IMR-90 (cell line): ENCODE measurements at regions not wholly inside any gene's neighbourhood (a gene's known extent, or its start where the extent isn't known, plus 50 kb on each side); places are given as distances from the start of the nearest gene placed in this dataset.

Source experiments
- ATAC-seq: fragments of 200-7000 bp; cut with Tn5 transposase; 2 replicates; pipeline ENCODE4 v1.9.1; 2020; ENCODE audit warnings: low read depth, mild to moderate bottlenecking, moderate library complexity
- BruUV-seq: library from RNA; stranded (reverse); fragments of 400-500 nt; replicated peaks from 2 replicates; lab custom pipeline; 2021; lab: Mats Ljungman, UMichigan
- CTCF ChIA-PET: fragments of 300-600 bp; formaldehyde crosslinking; extraction: SDS; loops from one replicate; lab custom pipeline; 2021; ENCODE audit warnings: antibody characterized with exemption; lab: Yijun Ruan, JAX
- POLR2A ChIA-PET: fragments of 300-600 bp; sonication (Branson Sonifier 250); formaldehyde crosslinking; loops from one replicate; lab custom pipeline; 2022; ENCODE audit warnings: antibody characterized with exemption; ENCODE audit not compliant: unreplicated experiment; lab: Charles Lee
- DNase-seq: peaks from one replicate; pipeline ENCODE4 v3.0.0; 2013
- H2AFZ ChIP-seq: replicated peaks from 2 replicates; pipeline ENCODE3; 2013; ENCODE audit warnings: low read length, mild to moderate bottlenecking; ENCODE audit not compliant: poor library complexity
- H2AK5ac ChIP-seq: 2 replicates; pipeline ENCODE4 v1.6.1; 2013; ENCODE audit warnings: low read depth, low read length, inconsistent platforms
- H2AK9ac ChIP-seq: replicated peaks from 2 replicates; pipeline ENCODE3; 2013; ENCODE audit warnings: mild to moderate bottlenecking, low read depth, low read length, moderate library complexity; ENCODE audit not compliant: poor library complexity
- H2BK120ac ChIP-seq: 2 replicates; pipeline ENCODE4 v1.6.1; 2013; ENCODE audit warnings: low read depth, low read length, inconsistent platforms
- H2BK15ac ChIP-seq: 3 replicates; pipeline ENCODE4 v1.6.1; 2013; ENCODE audit warnings: low read depth, low read length, inconsistent platforms
- H2BK20ac ChIP-seq: 2 replicates; pipeline ENCODE4 v1.6.1; 2013; ENCODE audit warnings: low read depth, mild to moderate bottlenecking, inconsistent platforms, low read length, moderate library complexity
- H2BK5ac ChIP-seq: 2 replicates; pipeline ENCODE4 v1.6.1; 2013; ENCODE audit warnings: mild to moderate bottlenecking, low read depth, low read length, inconsistent platforms; ENCODE audit not compliant: poor library complexity, severe bottlenecking
- H3K14ac ChIP-seq: replicated peaks from 2 replicates; pipeline ENCODE4 v1.6.1; 2013; ENCODE audit warnings: low read depth, low read length, inconsistent platforms
- H3K18ac ChIP-seq: 2 replicates; pipeline ENCODE4 v1.6.1; 2013; ENCODE audit warnings: low read depth, low read length, control low read depth
- H3K23ac ChIP-seq: 2 replicates; pipeline ENCODE4 v1.6.1; 2013; ENCODE audit warnings: low read depth, low read length, inconsistent platforms
- H3K27ac ChIP-seq: 2 replicates; pipeline ENCODE4 v1.5.1; 2013; ENCODE audit warnings: mild to moderate bottlenecking, control low read depth, low read length; ENCODE audit not compliant: insufficient read depth
- H3K27me3 ChIP-seq: 2 replicates; pipeline ENCODE4 v1.6.1; 2013; ENCODE audit warnings: low read length; ENCODE audit not compliant: control insufficient read depth, insufficient read depth
- H3K36me3 ChIP-seq: 2 replicates; pipeline ENCODE4 v1.6.1; 2013; ENCODE audit warnings: low read length, mixed read lengths; ENCODE audit not compliant: control insufficient read depth, insufficient read depth
- H3K4ac ChIP-seq: 2 replicates; pipeline ENCODE4 v1.6.1; 2013; ENCODE audit warnings: low read depth, low read length, inconsistent platforms
- H3K4me1 ChIP-seq: 2 replicates; pipeline ENCODE4 v1.6.1; 2013; ENCODE audit warnings: low read length, mixed read lengths; ENCODE audit not compliant: control insufficient read depth, insufficient read depth
- H3K4me2 ChIP-seq: 2 replicates; pipeline ENCODE4 v1.6.1; 2013; ENCODE audit warnings: low read depth, mild to moderate bottlenecking, control low read depth, low read length, moderate library complexity
- H3K4me3 ChIP-seq: 2 replicates; pipeline ENCODE4 v1.5.1; 2013; ENCODE audit warnings: low read depth, mild to moderate bottlenecking, control low read depth, low read length, moderate library complexity; ENCODE audit not compliant: insufficient read depth
- H3K56ac ChIP-seq: 2 replicates; pipeline ENCODE4 v1.6.1; 2013; ENCODE audit warnings: low read length, inconsistent platforms; ENCODE audit not compliant: insufficient read depth; ENCODE audit errors: extremely low read depth
- H3K79me1 ChIP-seq, 2 experiments: 2 replicates each; pipeline ENCODE4 v1.6.1; 2013; ENCODE audit warnings: low read length in 2 of 2, inconsistent platforms in 1 of 2, low read depth in 1 of 2
- H3K9ac ChIP-seq: 2 replicates; pipeline ENCODE4 v1.6.1; 2013; ENCODE audit warnings: low read depth, low read length, control low read depth
- H3K9me1 ChIP-seq: 2 replicates; pipeline ENCODE4 v1.6.1; 2013; ENCODE audit warnings: low read length, inconsistent platforms; ENCODE audit not compliant: insufficient read depth
- H3K9me3 ChIP-seq: 2 replicates; pipeline ENCODE4 v1.6.1; 2013; ENCODE audit warnings: low read length; ENCODE audit not compliant: control insufficient read depth, insufficient read depth
- H4K20me1 ChIP-seq: 2 replicates; pipeline ENCODE4 v1.6.1; 2013; ENCODE audit warnings: low read length, inconsistent platforms; ENCODE audit not compliant: insufficient read depth
- H4K5ac ChIP-seq: 2 replicates; pipeline ENCODE4 v1.6.1; 2013; ENCODE audit warnings: mild to moderate bottlenecking, low read depth, low read length, control low read depth
- H4K8ac ChIP-seq, 2 experiments: 2 replicates each; pipeline ENCODE4 v1.6.1; 2013; ENCODE audit warnings: low read depth in 2 of 2, low read length in 2 of 2, control low read depth in 1 of 2, inconsistent platforms in 1 of 2
- H4K91ac ChIP-seq: 2 replicates; pipeline ENCODE4 v1.6.1; 2013; ENCODE audit warnings: low read depth, low read length, inconsistent platforms; ENCODE audit not compliant: insufficient read depth
- CEBPB ChIP-seq: IDR thresholded peaks from 2 replicates; pipeline ENCODE4 v1.6.1; 2012; ENCODE audit warnings: low read depth, low read length, improper control_type of control experiment
- NFE2L2 ChIP-seq: fragments of 150-350 bp; IDR thresholded peaks from 2 replicates; pipeline ENCODE4 v1.6.1; 2016; ENCODE audit warnings: low read depth, mild to moderate bottlenecking, low read length
- RAD21 ChIP-seq: IDR thresholded peaks from 2 replicates; pipeline ENCODE4 v1.6.1; 2012; ENCODE audit warnings: low read length, improper control_type of control experiment
- RCOR1 ChIP-seq: IDR thresholded peaks from 2 replicates; pipeline ENCODE4 v1.6.1; 2012; ENCODE audit warnings: mild to moderate bottlenecking, low read length, improper control_type of control experiment; ENCODE audit not compliant: insufficient replicate concordance
- WGBS, 2 experiments: methylation state at CpG; one replicate each; pipeline versions ENCODE4 v1.1.5 to v1.1.7; 2013; ENCODE audit warnings: missing lambda C conversion rate in 2 of 2; ENCODE audit not compliant: insufficient read length in 1 of 2; ENCODE audit errors: extremely low coverage in 2 of 2; 5-methylcytosine and 5-hydroxymethylcytosine counted together
- dilution Hi-C: fragments of 300-500 bp; cut with HindIII; formaldehyde crosslinking; loops from one replicate; pipeline ENCODE4 v1.14.3; 2018; ENCODE audit warnings: low sequenced_read_pairs; ENCODE audit not compliant: unreplicated experiment
- in situ Hi-C: fragments of 300-500 bp; cut with MboI; formaldehyde crosslinking; loops from 3 replicates; pipeline ENCODE4 v1.14.3; 2019; ENCODE audit warnings: low sequenced_read_pairs, inconsistent platforms, mixed read lengths
- intact Hi-C: fragments of 100-400 bp; cut with micrococcal nuclease; formaldehyde crosslinking; loops from 2 replicates; pipeline ENCODE4 v1.10.0; 2022
- TF ChIP-seq, protein P1 (sequence below): fragments of 150-350 bp; IDR thresholded peaks from 2 replicates; pipeline ENCODE4 v1.6.1; 2017; ENCODE audit warnings: mild to moderate bottlenecking, antibody characterized with exemption, low read length, low read depth
- TF ChIP-seq, protein P2 (sequence below): conservative IDR thresholded peaks from 2 replicates; pipeline ENCODE4 v1.5.1; 2012; ENCODE audit warnings: mild to moderate bottlenecking, low read depth, low read length, improper control_type of control experiment

DNA sequence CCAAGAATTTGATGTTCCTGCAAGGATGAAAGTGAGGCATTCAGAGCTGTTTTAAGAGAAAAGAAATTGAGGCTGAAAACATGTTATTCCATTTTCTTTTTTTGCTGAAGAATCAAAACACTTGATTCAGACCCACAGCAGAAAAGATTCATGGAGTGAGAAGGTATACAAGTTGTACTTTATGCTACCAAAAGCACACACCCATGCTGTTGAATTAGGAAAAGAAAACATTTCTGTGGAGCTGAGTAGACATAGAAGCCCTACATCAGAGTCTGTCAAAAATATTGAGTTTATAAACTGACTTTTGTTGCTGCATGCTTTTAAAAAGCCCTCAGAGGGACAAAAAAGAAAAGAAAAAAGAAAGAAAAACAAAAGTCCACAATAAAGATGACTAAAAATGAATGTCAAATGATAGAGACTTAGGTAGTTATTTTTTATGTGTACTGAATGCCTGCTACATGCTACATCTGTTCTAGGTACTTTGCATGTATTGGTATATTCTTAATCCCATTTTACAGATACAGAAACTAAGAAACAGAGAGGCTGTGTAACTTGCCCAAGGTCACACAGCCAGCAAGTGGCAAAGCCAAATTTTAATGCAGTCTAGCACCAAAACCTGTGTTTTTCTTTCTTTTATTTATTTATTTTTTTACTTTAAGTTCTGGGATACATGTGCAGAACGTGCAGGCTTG lies 71.7 kb upstream of the PALS2 start:
- POLR2A ChIA-PET: no interaction called here
- dilution Hi-C loops: no loop called here
- H3K27ac ChIP-seq: no peak overlapping the region

More for the DNA sequence above, 71.7 kb upstream of the PALS2 start:
- H3K14ac ChIP-seq: no peak overlapping the region
- no peaks in the 10 kb centered on the region for H3K4me1 ChIP-seq
- H3K9me3 ChIP-seq: no peaks in the 10 kb centered on the region
- H4K8ac ChIP-seq: no peak overlapping the region
- H3K4me2 ChIP-seq: no peak overlapping the region
- no peak overlapping the region for H3K9ac ChIP-seq
- no peak overlapping the region for H3K56ac ChIP-seq
- no peak overlapping the region for H3K4me3 ChIP-seq
- H2BK120ac ChIP-seq: no peak overlapping the region
- intact Hi-C loops (no loop called here), in situ Hi-C loops (no loop called here)
- DNase-seq (no peak), ATAC-seq (no peak)
- no peak overlapping the region for H4K5ac ChIP-seq
- no peak overlapping the region for H2BK15ac ChIP-seq
- no peak overlapping the region for H3K4ac ChIP-seq
- no peak overlapping the region for H3K23ac ChIP-seq
- no peak overlapping the region for H2AFZ ChIP-seq
- H4K20me1 ChIP-seq: no peaks in the 10 kb centered on the region
- H3K9me1 ChIP-seq: no peaks in the 10 kb centered on the region
- H3K36me3 ChIP-seq: no peaks in the 10 kb centered on the region
- no peak overlapping the region for H3K18ac ChIP-seq
- no CpG with 5 or more reads among the region's 1 CpG for WGBS, 2 experiments
- H3K27me3 ChIP-seq: peaks cover 9% of the 10 kb centered on the region
- no peak overlapping the region for H4K91ac ChIP-seq
- no peak overlapping the region for H2AK5ac ChIP-seq
- H2BK20ac ChIP-seq: no peak overlapping the region
- TF ChIP-seq, protein P1, sequence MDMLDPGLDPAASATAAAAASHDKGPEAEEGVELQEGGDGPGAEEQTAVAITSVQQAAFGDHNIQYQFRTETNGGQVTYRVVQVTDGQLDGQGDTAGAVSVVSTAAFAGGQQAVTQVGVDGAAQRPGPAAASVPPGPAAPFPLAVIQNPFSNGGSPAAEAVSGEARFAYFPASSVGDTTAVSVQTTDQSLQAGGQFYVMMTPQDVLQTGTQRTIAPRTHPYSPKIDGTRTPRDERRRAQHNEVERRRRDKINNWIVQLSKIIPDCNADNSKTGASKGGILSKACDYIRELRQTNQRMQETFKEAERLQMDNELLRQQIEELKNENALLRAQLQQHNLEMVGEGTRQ: no peak
- no peak for TF ChIP-seq RCOR1
- no peak for TF ChIP-seq NFE2L2
- TF ChIP-seq, protein P2, sequence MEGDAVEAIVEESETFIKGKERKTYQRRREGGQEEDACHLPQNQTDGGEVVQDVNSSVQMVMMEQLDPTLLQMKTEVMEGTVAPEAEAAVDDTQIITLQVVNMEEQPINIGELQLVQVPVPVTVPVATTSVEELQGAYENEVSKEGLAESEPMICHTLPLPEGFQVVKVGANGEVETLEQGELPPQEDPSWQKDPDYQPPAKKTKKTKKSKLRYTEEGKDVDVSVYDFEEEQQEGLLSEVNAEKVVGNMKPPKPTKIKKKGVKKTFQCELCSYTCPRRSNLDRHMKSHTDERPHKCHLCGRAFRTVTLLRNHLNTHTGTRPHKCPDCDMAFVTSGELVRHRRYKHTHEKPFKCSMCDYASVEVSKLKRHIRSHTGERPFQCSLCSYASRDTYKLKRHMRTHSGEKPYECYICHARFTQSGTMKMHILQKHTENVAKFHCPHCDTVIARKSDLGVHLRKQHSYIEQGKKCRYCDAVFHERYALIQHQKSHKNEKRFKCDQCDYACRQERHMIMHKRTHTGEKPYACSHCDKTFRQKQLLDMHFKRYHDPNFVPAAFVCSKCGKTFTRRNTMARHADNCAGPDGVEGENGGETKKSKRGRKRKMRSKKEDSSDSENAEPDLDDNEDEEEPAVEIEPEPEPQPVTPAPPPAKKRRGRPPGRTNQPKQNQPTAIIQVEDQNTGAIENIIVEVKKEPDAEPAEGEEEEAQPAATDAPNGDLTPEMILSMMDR: no peak
- TF ChIP-seq RAD21: no peak
- TF ChIP-seq CEBPB: no peak
- no peak overlapping the region for H2BK5ac ChIP-seq
- BruUV-seq: no TSS peak
- CTCF ChIA-PET: interaction anchor here (0.6 kb wide), 1 partner anchor 17 kb away, joined by 4 read pairs; no protein-coding TSS in a partner anchor
- H3K79me1 ChIP-seq: no peaks in the 10 kb centered on the region
- H2AK9ac ChIP-seq: no peak overlapping the region
